GM18507 (cell line): ENCODE measurements at regions not wholly inside any gene's neighbourhood (a gene's known extent, or its start where the extent isn't known, plus 50 kb on each side); places are given as distances from the start of the nearest gene placed in this dataset.
A peak's percentile ranks its signal among the peaks of the same experiment; 100 is the strongest.

Experiments used
- DNase-seq: peaks from one replicate; pipeline ENCODE4 v3.0.0; 2011; ENCODE audit warnings: low read depth; ENCODE audit not compliant: insufficient read length; ENCODE audit errors: extremely low spot score
- FAIRE-seq: peaks from 2 replicates; lab custom pipeline; 2011; peaks lifted over from hg19 to GRCh38; lab: Jason Lieb, UNC

DNA sequence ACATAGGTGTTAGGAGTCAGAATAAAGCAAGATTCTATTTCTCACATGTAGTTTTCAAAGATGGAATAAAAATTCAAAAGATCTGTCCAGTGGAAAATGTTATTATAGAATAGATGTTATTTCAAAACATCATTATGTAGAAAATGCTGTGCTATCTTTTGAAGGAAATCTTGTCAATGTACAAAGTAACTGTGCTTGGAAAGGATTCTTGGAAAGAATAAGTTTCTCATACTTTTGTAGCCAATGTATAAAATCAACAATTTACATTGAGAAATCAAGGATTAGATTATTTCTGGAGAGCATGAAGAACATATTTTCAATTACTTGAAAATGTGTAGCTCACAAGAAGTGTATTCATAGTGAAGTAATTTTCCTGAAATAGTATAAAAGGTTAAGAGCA lies 532.5 kb upstream of the MGAT4C start:
- DNase-seq (no peak), FAIRE-seq (no peak)

- DNase-seq (no peak), FAIRE-seq (peak; percentile 9)
Measured at GRCh38 chr12:86787419-86787818, 531.2 kb upstream of the MGAT4C start.

- DNase-seq (no peak), FAIRE-seq (no peak)
Measured at GRCh38 chr12:86777325-86777724, 521.1 kb upstream of the MGAT4C start.

GRCh38 chr12:86774841-86775388 lies 518.7 kb upstream of the MGAT4C start:
- FAIRE-seq (no peak), DNase-seq (no peak)

DNA sequence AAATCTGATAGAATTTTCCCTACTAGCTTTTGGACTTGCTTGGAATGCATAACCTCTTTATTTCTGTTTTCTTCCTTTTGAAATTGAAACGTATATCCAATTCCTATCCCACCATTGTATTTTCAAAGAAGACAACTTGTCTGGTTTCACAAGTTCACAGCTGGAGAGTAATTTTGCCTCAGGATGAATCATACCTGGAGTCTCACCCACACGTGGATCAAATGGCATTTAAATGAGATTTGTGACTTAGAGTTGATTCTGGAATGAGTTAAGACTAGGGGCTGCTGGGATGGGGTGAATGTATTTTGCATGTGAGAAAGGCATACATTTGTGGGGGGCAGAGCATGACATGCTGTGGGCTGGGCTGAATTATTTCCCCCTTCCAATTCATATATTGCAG lies 516.5 kb upstream of the MGAT4C start:
- FAIRE-seq (no peak), DNase-seq (no peak)

- no peak for DNase-seq
- no peak for FAIRE-seq
Measured at GRCh38 chr12:86770871-86771270, 514.7 kb upstream of the MGAT4C start.

- no peak for DNase-seq
- FAIRE-seq = no peak
Measured at GRCh38 chr12:86748894-86749293, 492.7 kb upstream of the MGAT4C start.

GRCh38 chr12:86744547-86745212 lies 488.5 kb upstream of the MGAT4C start:
- no peak for FAIRE-seq
- DNase-seq = no peak

DNA sequence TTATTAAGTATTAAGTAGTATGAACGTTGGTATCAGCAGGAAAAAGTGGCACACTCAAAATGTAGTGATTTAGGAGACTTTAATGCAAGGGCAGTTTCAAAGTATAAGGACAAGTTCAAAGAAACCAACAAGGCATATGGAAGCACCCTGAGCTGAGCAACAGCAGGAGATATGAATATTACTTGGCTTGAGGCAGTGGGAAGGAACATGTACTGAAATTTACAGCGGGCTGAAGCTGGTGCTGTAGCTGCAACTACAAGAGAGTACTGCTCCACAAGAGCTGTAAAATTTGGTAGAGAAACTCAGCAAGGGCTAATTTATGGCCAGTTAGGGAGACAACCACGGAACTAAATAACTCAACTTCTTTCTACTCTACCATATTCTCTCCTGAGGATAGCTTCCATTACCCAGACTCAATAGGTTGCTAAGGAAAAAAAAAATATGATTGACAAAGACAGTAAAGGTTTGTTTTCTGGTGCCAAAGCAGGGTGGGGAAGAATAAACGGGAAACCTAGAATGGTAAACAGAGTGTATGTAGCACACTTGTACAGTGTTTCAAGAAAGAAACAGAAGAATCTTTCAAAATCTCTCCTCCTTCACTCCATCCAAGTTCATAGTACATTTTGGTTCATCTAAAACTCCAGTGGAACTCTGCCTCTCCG lies 487.8 kb upstream of the MGAT4C start:
- DNase-seq (no peak), FAIRE-seq (no peak)

GRCh38 chr12:86741531-86741930 lies 485.3 kb upstream of the MGAT4C start:
- FAIRE-seq (no peak), DNase-seq (no peak)

DNA sequence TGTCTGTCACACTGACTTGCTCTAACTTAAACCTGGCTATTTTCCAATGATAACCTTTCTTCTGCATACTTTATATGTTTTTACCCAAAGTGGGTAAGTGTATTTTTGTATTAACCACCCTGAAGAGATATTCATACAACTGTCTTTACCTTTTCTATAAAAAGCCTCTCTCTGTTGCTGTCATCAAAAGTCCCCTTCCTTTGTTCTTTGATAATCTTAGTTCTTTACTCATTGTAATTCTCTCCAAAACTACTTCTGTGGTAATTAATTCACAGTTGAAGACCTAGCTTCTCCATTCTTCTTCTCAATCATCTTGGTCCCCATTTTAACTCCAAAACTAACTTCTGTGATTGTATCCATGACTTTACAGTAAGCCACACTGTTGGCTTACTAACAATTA lies 479.7 kb upstream of the MGAT4C start:
- no peak for FAIRE-seq
- no peak for DNase-seq

GRCh38 chr12:86735072-86735471 lies 478.9 kb upstream of the MGAT4C start:
- DNase-seq = no peak
- FAIRE-seq = no peak

DNA sequence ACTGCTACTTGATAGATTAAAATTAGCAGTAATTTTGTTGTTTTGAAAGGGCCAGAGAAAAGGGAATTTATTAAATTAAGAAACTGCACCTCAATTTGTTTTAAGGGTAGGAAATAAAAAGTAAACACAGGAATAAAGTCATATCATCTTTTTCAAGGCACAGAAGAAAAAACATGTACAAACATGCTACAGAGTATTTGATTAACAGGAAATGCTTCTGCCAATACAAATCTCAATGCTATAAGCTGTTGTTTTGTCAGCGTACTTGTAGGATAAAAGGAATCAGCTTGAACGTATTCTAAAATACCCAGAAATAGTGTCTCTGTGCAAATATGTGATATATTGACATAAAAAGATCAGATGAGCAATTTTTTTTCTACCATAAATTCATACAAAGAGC lies 474.0 kb upstream of the MGAT4C start:
- DNase-seq (no peak), FAIRE-seq (no peak)

DNA sequence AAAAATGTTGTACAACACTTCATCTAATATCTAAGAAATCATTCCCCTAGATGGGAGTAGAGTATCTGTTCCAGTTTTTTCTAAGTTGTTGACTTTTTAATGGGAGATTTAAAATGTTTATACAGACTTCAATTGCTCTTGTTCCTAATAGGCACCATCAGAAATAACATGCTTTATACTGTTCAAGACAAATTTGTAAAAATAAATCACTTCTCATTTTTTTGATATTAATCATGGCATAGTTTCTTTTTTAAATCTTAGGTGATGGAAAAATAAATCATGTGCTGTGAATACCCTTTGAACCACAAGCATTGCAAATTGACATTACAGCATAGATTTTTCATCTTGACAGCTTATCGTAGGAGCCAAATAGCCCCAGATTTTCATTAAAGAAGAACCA lies 473.5 kb upstream of the MGAT4C start:
- DNase-seq (no peak), FAIRE-seq (no peak)

- no peak for DNase-seq
- no peak for FAIRE-seq
Measured at GRCh38 chr12:86727160-86727559, 471.0 kb upstream of the MGAT4C start.

GRCh38 chr12:86724716-86725115 lies 468.5 kb upstream of the MGAT4C start:
- DNase-seq (no peak), FAIRE-seq (no peak)

DNA sequence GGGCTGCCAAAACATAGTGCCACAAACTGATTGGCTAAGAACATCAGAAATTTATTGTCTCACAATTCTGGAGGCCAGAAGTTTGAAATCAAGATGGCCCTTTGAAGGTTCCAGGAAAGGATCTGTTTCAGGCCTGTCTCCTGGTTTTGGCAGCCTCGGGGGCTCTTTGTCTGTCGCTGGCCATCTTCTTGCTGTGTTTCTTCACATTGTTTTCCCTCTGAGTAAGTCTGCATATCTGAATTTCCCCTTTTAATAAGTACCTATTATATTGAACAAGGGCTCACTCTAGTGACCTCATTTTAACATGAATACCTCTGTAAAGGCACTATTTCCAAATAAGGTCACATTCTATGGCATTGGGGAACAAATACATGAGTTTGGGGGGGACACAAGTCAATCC lies 467.1 kb upstream of the MGAT4C start:
- no peak for FAIRE-seq
- DNase-seq = no peak

DNA sequence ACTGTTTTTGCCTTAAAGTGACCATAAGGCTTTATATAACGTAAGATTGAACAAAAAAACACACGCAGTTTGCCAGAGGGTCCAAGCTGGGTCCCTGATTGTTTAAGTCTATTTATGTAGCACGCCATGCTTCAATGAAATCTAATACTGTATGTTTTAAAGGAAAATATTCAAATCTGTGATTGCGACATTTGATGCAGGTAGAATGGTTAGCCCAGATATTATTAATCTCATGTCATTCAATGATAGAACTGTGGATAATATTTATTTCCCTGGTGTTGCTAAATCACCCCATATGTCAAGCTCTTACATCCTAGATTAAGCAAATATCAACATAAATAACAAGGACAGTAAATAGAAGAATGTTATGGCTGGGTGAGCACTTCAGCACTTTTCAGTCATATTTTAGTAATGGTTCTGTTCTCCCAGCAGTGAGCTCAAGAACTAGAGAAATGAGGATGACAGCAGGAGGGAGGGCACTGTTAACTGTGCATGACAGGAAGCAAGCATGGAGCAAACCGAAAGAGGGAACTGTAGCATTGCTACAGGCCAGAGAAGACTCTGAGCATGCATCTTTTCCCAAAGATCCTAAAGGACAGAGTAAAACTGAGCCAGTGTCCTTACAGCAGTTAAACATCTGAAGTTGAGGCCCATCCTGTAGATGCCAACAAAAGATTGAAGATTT lies 465.7 kb upstream of the MGAT4C start:
- DNase-seq (no peak), FAIRE-seq (no peak)

GRCh38 chr12:86719381-86719780 lies 463.2 kb upstream of the MGAT4C start:
- FAIRE-seq = no peak
- DNase-seq = no peak

DNA sequence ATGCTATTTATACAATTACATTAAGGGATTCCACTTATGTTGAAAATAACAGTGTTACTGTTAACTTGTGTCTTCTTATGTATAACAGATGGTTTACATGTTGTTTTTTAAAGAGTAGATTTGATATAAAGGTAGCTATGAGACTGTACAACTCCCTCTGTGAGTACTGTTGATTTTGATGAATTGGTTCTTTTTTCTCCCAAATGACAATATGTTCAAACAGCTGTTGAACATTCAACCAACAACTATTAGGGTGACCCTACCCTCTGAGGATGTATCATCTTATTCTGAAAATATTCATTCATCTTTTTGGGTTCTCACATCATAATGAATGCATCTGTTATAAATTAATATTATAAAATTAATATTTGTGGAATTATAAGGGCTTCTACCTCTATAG lies 456.9 kb upstream of the MGAT4C start:
- DNase-seq (no peak), FAIRE-seq (no peak)

DNA sequence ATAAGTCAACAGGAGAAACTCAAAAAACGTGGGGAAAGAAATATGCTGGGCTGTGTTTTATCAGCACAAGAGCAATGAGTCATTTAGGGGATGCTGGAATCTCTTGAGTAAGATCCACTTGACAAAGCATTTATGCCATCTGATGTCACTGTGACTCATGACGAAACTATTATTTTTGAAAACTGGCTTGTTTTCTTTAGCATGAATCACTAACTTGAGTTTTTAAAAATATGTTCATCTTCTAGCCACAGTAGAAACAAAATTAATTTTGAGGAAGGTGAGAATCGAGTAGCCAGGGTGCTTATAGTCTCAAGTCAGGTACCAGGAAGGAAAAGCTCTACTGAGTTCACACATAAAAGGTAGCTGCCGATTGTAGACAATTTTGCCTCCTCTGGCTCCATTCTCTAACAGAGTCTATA lies 456.2 kb upstream of the MGAT4C start:
- no peak for FAIRE-seq
- no peak for DNase-seq
